GM12878 (cell line): ENCODE measurements at regions not wholly inside any gene's neighbourhood (a gene's known extent, or its start where the extent isn't known, plus 50 kb on each side); places are given as distances from the start of the nearest gene placed in this dataset.

ENCODE experiments used
- ATAC-seq: fragments of 200-7000 bp; cut with Tn5 transposase; 3 replicates; pipeline ENCODE4 v1.9.1; 2020; ENCODE audit warnings: mild to moderate bottlenecking, moderate library complexity
- BruUV-seq: library from RNA; stranded (reverse); fragments of 400-500 nt; replicated peaks from 2 replicates; lab custom pipeline; 2021; lab: Mats Ljungman, UMichigan
- CTCF ChIA-PET: fragments of 300-600 bp; sonication (Branson Sonifier 250); formaldehyde crosslinking; extraction: SDS; loops from one replicate; lab custom pipeline; 2021; ENCODE audit warnings: inconsistent platforms; lab: Yijun Ruan, JAX
- POLR2A ChIA-PET: fragments of 350-600 bp; formaldehyde crosslinking; extraction: SDS; loops from one replicate; lab custom pipeline; 2021; ENCODE audit warnings: inconsistent platforms; lab: Charles Lee
- RAD21 ChIA-PET: fragments of 300-600 bp; sonication (Branson Sonifier 250); formaldehyde crosslinking; loops from one replicate; lab custom pipeline; 2023; ENCODE audit warnings: antibody characterized with exemption; ENCODE audit not compliant: unreplicated experiment; lab: Charles Lee
- SMC1A ChIA-PET: fragments of 300-600 bp; sonication (Branson Sonifier 250); formaldehyde crosslinking; loops from one replicate; lab custom pipeline; 2023; ENCODE audit not compliant: unreplicated experiment, uncharacterized antibody; lab: Charles Lee
- DNase-seq: peaks from one replicate; pipeline ENCODE4 v3.0.0-alpha.2; 2011; ENCODE audit warnings: low read depth, low spot score
- FAIRE-seq: peaks from 3 replicates; lab custom pipeline; 2011; peaks lifted over from hg19 to GRCh38; lab: Jason Lieb, UNC
- H2AFZ ChIP-seq: 2 replicates; pipeline ENCODE4 v1.6.0; 2011; ENCODE audit warnings: low read depth, low read length, control low read depth; ENCODE audit not compliant: control insufficient read depth
- H3K27ac ChIP-seq: 2 replicates; pipeline ENCODE4 v1.5.1; 2011; ENCODE audit warnings: control low read depth; ENCODE audit not compliant: control insufficient read depth, insufficient read depth
- H3K27me3 ChIP-seq, 2 experiments: replicated peaks in 1 of 2; 2 replicates each; pipeline versions ENCODE4 v1.6.0 to v1.6.1; 2011; ENCODE audit warnings: low read length in 1 of 2; ENCODE audit not compliant: control insufficient read depth in 2 of 2, insufficient read depth in 2 of 2
- H3K36me3 ChIP-seq, 2 experiments: 2 replicates each; pipeline ENCODE4 v1.5.1; 2011; ENCODE audit warnings: low read length in 1 of 2; ENCODE audit not compliant: control insufficient read depth in 2 of 2, insufficient read depth in 2 of 2
- H3K4me1 ChIP-seq: 2 replicates; pipeline ENCODE4 v1.6.1; 2011; ENCODE audit warnings: mild to moderate bottlenecking, low read length, moderate library complexity, mixed read lengths; ENCODE audit not compliant: control insufficient read depth, insufficient read depth
- H3K4me2 ChIP-seq: 2 replicates; pipeline ENCODE4 v1.6.0; 2011; ENCODE audit warnings: control low read depth; ENCODE audit not compliant: control insufficient read depth, insufficient read depth
- H3K4me3 ChIP-seq: fragments of 200-600 bp; sonication (generic); 2 replicates; pipeline ENCODE4 v1.5.1; 2016
- H3K79me2 ChIP-seq: 2 replicates; pipeline ENCODE4 v1.6.0; 2011; ENCODE audit warnings: low read length; ENCODE audit not compliant: control insufficient read depth, insufficient read depth
- H3K9ac ChIP-seq: 2 replicates; pipeline ENCODE4 v1.8.0; 2011; ENCODE audit warnings: low read length, control low read depth, mixed read lengths; ENCODE audit not compliant: control insufficient read depth, insufficient read depth
- H3K9me3 ChIP-seq: replicated peaks from 3 replicates; pipeline ENCODE4 v1.5.1; 2011; ENCODE audit warnings: mild to moderate bottlenecking, low read length; ENCODE audit not compliant: control insufficient read depth, insufficient read depth
- H4K20me1 ChIP-seq: 2 replicates; pipeline ENCODE4 v1.6.0; 2011; ENCODE audit not compliant: control insufficient read depth, insufficient read depth
- EED ChIP-seq: sonication (generic); IDR thresholded peaks from 2 replicates; pipeline ENCODE4 v1.6.1; 2016; ENCODE audit warnings: antibody characterized with exemption, low read depth
- ETV6 ChIP-seq, 2 experiments: fragments of 450-650 bp in 1 of 2; IDR thresholded peaks in 1 of 2; conservative IDR thresholded peaks in 1 of 2; 2 replicates each; pipeline ENCODE4 v1.6.1; 2014; ENCODE audit warnings: antibody characterized with exemption in 1 of 2, borderline replicate concordance in 1 of 2, low read depth in 1 of 2, mild to moderate bottlenecking in 1 of 2, moderate library complexity in 1 of 2
- FOS ChIP-seq: IDR thresholded peaks from 3 replicates; pipeline ENCODE4 v1.6.1; 2011; ENCODE audit warnings: borderline replicate concordance; ENCODE audit not compliant: insufficient read length; ENCODE audit errors: extremely low read depth
- FOXK2 ChIP-seq: fragments of 450-650 bp; IDR thresholded peaks from 2 replicates; pipeline ENCODE4 v1.6.1; 2017; ENCODE audit warnings: mild to moderate bottlenecking, moderate library complexity
- GATAD2B ChIP-seq: fragments of 450-650 bp; conservative IDR thresholded peaks from 2 replicates; pipeline ENCODE4 v1.6.1; 2017; ENCODE audit warnings: low read depth, mild to moderate bottlenecking, moderate library complexity
- IKZF1 ChIP-seq: fragments of 450-650 bp; conservative IDR thresholded peaks from 2 replicates; pipeline ENCODE4 v1.6.1; 2017; ENCODE audit warnings: antibody characterized with exemption, mild to moderate bottlenecking
- IRF4 ChIP-seq: IDR thresholded peaks from 2 replicates; pipeline ENCODE4 v1.6.1; 2011; ENCODE audit warnings: low read depth, low read length
- JUND ChIP-seq: IDR thresholded peaks from 2 replicates; pipeline ENCODE4 v1.6.1; 2012; ENCODE audit warnings: low read depth, mild to moderate bottlenecking, low read length, improper control_type of control experiment, moderate library complexity
- LARP7 ChIP-seq: fragments of 450-650 bp; IDR thresholded peaks from 2 replicates; pipeline ENCODE4 v1.6.1; 2017; ENCODE audit warnings: mild to moderate bottlenecking
- MXI1 ChIP-seq: fragments of 150-350 bp; IDR thresholded peaks from 2 replicates; pipeline ENCODE4 v1.6.1; 2011; ENCODE audit warnings: low read depth, mild to moderate bottlenecking, inconsistent platforms, low read length, improper control_type of control experiment
- MYC ChIP-seq: IDR thresholded peaks from 2 replicates; pipeline ENCODE4 v1.6.1; 2011; ENCODE audit warnings: mild to moderate bottlenecking, low read length, moderate library complexity, inconsistent platforms; ENCODE audit not compliant: insufficient read depth, insufficient replicate concordance, insufficient read length, severe bottlenecking
- NR2C2 ChIP-seq: IDR thresholded peaks from 2 replicates; pipeline ENCODE4 v1.6.1; 2011; ENCODE audit warnings: borderline replicate concordance, low read depth; ENCODE audit not compliant: control insufficient read depth, insufficient read length
- SIX5 ChIP-seq: IDR thresholded peaks from 2 replicates; pipeline ENCODE4 v1.6.1; 2011; ENCODE audit warnings: mild to moderate bottlenecking, low read depth, low read length, moderate library complexity; ENCODE audit not compliant: severe bottlenecking
- SMC3 ChIP-seq: IDR thresholded peaks from 2 replicates; pipeline ENCODE4 v1.6.1; 2011; ENCODE audit warnings: low read length, improper control_type of control experiment, borderline replicate concordance
- SREBF2 ChIP-seq: IDR thresholded peaks from 2 replicates; pipeline ENCODE4 v1.6.1; 2012; ENCODE audit warnings: mild to moderate bottlenecking, low read length
- SUPT20H ChIP-seq: IDR thresholded peaks from 2 replicates; pipeline ENCODE4 v1.6.1; 2011; ENCODE audit warnings: low read depth, mild to moderate bottlenecking, low read length, moderate library complexity, borderline replicate concordance; ENCODE audit not compliant: control insufficient read depth
- TCF3 ChIP-seq: IDR thresholded peaks from 2 replicates; pipeline ENCODE4 v1.6.1; 2012; ENCODE audit warnings: low read depth, mild to moderate bottlenecking, low read length, borderline replicate concordance; ENCODE audit not compliant: insufficient read depth
- ZNF384 ChIP-seq: IDR thresholded peaks from 2 replicates; pipeline ENCODE4 v1.6.1; 2012; ENCODE audit warnings: low read depth, mild to moderate bottlenecking, low read length, improper control_type of control experiment, borderline replicate concordance
- WGBS: methylation state at CpG from one replicate; pipeline ENCODE4 v1.1.6; 2016; ENCODE audit warnings: low lambda C conversion rate; ENCODE audit not compliant: insufficient replicate concordance, insufficient coverage; ENCODE audit errors: missing lambda C conversion rate; 5-methylcytosine and 5-hydroxymethylcytosine counted together
- in situ Hi-C: fragments of 300-500 bp; cut with MboI; formaldehyde crosslinking; loops from 9 replicates; pipeline ENCODE4 v1.14.3; 2018; ENCODE audit warnings: mixed read lengths
- intact Hi-C: fragments of 100-400 bp; cut with micrococcal nuclease; formaldehyde crosslinking; loops from one replicate; pipeline ENCODE4 v1.14.2; 2022; ENCODE audit not compliant: unreplicated experiment

DNA sequence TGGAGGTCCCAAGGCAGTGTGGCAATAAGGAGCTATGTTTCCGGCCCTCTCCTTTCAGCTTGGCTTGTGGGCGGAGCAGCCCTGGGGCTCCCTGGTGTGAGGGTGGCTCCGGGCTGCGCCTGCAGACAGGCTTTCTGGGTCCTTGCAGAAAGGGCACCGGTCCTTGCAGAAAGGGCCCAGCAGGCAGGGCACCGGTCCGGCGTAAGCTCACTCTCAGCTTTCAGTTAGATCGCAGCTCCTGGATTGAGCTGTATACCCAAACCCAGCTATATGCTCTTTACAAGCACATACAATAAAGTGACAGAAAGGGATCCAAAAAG, 293.8 kb upstream of the SHH start (continued):
- no peak for TF ChIP-seq JUND

DNA sequence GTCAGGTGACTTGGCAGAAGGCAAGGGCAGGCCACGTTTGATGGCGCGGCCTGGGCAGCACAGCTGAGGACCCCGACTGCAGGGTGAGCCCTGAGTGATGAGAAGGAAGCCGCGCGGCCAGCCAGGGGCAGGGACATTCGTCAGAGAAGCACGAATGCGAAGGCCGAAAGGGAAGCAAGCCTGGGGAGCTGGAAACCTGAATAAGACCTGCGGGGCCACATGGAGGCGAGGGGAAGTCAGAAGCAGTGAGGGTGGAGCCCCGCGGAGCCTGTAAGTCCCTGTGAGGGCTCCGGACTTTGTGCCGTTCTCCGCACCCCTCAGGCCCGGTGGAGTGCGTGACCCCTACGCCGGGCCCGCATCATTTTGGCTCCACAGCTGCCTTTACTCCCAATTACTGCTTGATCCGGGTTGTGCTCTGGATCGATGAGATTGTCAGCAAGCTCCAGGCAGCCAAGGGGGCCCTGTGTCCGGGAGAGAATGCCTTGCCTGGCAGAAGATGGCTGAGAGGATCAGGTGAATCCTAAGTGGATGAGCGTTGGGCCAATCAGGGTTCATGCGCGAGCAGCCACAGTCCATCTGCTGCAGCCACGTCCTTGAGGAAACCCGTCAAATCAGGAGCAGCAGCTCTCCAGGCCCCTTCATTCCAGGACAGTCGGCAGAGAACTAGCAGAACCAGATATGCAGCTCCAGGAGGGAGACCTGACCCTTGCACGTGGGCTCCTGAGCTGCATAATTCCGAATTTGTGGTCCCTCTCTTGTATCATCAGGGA, 293.3 kb upstream of the SHH start:
- Histone ChIP-seq H3K27ac (no peak overlapping the region), H3K4me1 (no peaks in the 10 kb centered on the region), H3K27me3 (no peaks in the 10 kb centered on the region; a peak in 1 of 4 replicates), H2AFZ (no peak overlapping the region), H3K9ac (no peak overlapping the region), H3K4me3 (no peak overlapping the region), H3K4me2 (no peak overlapping the region), H3K79me2 (no peaks in the 10 kb centered on the region), H4K20me1 (no peaks in the 10 kb centered on the region), H3K9me3 (no peaks in the 10 kb centered on the region), H3K36me3 (no peaks in the 10 kb centered on the region)
- intact Hi-C loops (no loop called here), in situ Hi-C loops (no loop called here)
- FAIRE-seq (no peak), DNase-seq (no peak), ATAC-seq (no peak)
- no peak for TF ChIP-seq TCF3
- no peak for TF ChIP-seq MYC
- TF ChIP-seq LARP7, result no peak
- TF ChIP-seq SUPT20H, result no peak
- no peak for TF ChIP-seq ETV6 (conservative IDR thresholded peaks at IDR 0.05 in 1 of 2, IDR thresholded peaks at IDR 0.05 in 1 of 2; ENCODE audit: borderline replicate concordance in 1 of 2, low read depth in 1 of 2)
- no peak for TF ChIP-seq MXI1
- no peak for TF ChIP-seq SREBF2
- no peak for TF ChIP-seq IKZF1
- no peak for TF ChIP-seq NR2C2
- no peak for TF ChIP-seq ZNF384
- TF ChIP-seq FOS, result no peak
- TF ChIP-seq IRF4, result no peak
- TF ChIP-seq EED, result no peak
- no peak for TF ChIP-seq GATAD2B
- TF ChIP-seq SMC3, result no peak
- TF ChIP-seq FOXK2, result no peak
- TF ChIP-seq SIX5, result no peak
- SMC1A ChIA-PET, result interaction anchor here (1.1 kb wide), 1 partner anchor 12 kb away, joined by 3 read pairs; no protein-coding TSS in a partner anchor
- RAD21 ChIA-PET, result no interaction called here
- CTCF ChIA-PET, result interaction anchor here (0.5 kb wide), 1 partner anchor 1557 kb away, joined by 3 read pairs; no protein-coding TSS in a partner anchor
- no TSS peak for BruUV-seq
- POLR2A ChIA-PET, result no interaction called here
- WGBS, result 59% methylated on average over 34 of the region's 34 CpGs
